ENCODE measurements at regions not wholly inside any gene's neighbourhood (a gene's known extent, or its start where the extent isn't known, plus 50 kb on each side); places are given as distances from the start of the nearest gene placed in this dataset.
"Not testable (repeated sequence)": the region's sequence is repeated elsewhere in the genome, so short reads cannot be mapped to it uniquely, and the experiment has no call there.

DNA sequence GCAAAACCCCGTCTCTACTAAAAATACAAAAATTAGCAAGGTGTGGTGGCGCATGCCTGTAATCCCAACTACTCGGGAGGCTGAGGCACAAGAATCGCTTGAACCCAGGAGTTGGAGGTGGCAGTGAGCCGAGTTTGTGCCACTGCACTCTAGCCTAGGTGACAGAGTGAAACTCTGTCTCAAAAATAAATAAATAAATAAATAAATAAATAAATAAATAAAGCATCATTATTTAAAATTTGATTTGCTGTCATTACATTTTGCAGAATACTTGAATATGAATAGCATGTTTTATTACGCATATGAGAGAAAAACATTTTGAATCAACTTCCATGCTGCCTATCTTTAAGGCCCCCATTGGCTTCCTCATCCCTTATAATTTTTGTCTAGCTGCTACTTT lies 53.4 kb upstream of the MED14 start:
- DNase-seq (ENCODE audit: low read depth): not testable (repeated sequence)

DNA sequence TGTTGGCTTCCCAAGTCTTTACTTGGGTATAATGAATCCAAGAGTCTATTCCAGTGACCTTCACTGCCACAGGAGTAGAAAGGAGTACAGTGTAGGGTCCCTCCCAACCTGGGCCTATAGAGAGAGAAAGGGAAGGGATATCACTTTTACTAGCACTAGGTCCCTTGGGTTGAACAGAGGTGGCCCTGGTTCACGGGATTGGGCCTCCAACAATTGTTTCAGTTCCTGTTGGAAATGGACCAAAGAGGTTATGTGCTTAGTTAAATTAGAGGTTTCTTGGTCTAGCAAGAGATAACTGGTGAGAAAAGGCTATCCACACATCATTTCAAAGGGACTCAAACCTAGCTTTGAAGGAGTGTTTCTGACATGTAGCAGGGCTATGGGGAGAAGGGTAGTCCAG lies 57.1 kb upstream of the MED14 start:
- H3K4me3 ChIP-seq (replicated peaks; ENCODE audit: low read depth, low read length): no peak overlapping the region
- DNase-seq (ENCODE audit: low read depth): no peak
- TF ChIP-seq, protein P1, sequence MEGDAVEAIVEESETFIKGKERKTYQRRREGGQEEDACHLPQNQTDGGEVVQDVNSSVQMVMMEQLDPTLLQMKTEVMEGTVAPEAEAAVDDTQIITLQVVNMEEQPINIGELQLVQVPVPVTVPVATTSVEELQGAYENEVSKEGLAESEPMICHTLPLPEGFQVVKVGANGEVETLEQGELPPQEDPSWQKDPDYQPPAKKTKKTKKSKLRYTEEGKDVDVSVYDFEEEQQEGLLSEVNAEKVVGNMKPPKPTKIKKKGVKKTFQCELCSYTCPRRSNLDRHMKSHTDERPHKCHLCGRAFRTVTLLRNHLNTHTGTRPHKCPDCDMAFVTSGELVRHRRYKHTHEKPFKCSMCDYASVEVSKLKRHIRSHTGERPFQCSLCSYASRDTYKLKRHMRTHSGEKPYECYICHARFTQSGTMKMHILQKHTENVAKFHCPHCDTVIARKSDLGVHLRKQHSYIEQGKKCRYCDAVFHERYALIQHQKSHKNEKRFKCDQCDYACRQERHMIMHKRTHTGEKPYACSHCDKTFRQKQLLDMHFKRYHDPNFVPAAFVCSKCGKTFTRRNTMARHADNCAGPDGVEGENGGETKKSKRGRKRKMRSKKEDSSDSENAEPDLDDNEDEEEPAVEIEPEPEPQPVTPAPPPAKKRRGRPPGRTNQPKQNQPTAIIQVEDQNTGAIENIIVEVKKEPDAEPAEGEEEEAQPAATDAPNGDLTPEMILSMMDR (IDR thresholded peaks at IDR 0.05; ENCODE audit: low read length, missing control alignments): no peak

More for the DNA sequence above, 53.4 kb upstream of the MED14 start:
- H3K4me3 ChIP-seq (replicated peaks; ENCODE audit: low read depth, low read length): not testable (repeated sequence)

DNA sequence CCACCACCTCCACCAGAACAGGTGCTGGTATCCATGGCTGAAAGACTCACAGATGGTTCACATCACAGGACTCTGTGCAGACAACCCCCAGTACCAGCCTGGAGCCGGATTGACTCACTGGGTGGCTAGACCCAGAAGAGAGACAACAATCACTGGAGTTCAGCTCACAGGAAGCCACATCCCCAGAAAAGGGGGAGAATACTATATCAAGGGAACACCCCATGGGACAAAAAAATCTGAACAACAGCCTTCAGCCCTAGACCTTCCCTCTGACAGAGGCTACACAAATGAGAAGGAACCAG lies 59.4 kb upstream of the MED14 start:
- not testable (repeated sequence) for H3K4me3 ChIP-seq (replicated peaks; ENCODE audit: low read depth, low read length)
- DNase-seq (ENCODE audit: low read depth): peak; percentile 39

DNA sequence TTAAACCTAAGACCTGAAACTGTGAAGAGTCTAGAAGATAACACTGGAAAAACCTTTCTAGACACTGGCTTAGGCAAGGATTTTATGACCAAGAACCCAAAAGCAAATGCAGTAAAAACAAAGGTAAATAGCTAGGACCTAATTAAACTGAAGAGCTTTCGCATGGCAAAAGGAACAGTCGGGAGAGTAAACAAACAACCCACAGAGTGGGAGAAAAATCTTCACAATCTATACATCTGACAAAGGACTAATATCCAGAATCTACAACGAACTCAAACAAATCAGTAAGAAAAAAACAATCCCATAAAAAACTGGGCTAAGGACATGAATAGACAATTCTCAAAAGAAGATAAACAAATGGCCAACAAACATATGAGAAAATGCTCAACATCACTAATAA lies 64.4 kb upstream of the MED14 start:
- H3K4me3 ChIP-seq (replicated peaks; ENCODE audit: low read depth, low read length); DNase-seq (ENCODE audit: low read depth): not testable (repeated sequence)

DNA sequence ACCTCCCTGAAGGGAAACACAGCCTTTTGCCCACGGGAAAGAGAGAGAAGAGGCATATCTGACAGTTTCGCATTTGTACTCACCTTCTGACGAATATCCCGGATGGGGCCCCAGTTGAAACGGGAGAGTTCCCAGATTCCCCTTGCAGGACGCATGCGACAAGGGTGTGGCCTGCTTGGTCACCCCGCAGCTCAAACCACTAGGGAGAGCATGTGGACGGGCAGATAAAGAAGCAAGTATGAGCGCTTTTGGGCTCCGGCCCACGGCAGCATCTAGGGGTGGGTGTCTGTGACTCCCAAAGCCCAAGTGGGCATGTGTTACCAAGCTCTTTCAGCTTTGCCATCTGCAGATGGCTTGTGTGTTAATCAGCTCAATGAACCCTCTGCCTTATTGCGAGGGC lies 70.1 kb upstream of the MED14 start:
- no peak overlapping the region for H3K4me3 ChIP-seq (replicated peaks; ENCODE audit: low read depth, low read length)
- no peak for DNase-seq (ENCODE audit: low read depth)
- TF ChIP-seq, protein P1 (IDR thresholded peaks at IDR 0.05; ENCODE audit: low read length, missing control alignments): no peak

DNA sequence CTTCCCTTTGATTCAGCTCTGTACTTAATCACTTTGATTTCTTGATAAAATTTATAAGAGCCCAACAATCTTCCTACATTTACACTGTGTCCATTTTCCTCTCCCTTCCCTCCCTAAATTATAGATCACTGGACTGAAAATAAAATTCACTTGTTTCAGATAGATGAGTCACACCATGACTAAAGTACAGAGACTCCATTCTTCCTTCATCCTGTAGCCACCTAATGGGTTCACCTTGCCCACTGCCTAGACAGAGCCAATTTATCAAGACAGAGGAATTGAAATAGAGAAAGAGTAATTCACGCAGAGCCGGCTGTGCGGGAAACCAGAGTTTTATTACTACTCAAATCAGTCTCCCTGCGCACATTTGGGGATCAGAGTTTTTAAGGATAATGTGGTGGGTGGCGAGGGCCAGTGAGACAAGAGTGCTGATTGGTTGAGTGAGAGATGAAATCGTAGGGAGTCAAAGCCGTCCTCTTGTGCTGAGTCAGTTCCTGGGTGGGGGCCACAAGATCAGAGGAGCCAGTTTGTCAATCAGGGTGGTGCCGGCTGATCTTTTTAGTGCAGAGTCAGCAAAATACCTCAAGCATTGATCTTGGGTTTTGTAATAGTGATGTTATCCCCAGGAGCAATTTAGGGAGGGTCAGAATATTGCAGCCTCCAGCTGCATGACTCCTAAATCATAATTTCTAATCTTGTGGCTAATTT lies 71.3 kb upstream of the MED14 start:
- no peak for DNase-seq (ENCODE audit: low read depth)
- TF ChIP-seq, protein P1 (IDR thresholded peaks at IDR 0.05; ENCODE audit: low read length, missing control alignments): no peak
- no peak overlapping the region for H3K4me3 ChIP-seq (replicated peaks; ENCODE audit: low read depth, low read length)

DNA sequence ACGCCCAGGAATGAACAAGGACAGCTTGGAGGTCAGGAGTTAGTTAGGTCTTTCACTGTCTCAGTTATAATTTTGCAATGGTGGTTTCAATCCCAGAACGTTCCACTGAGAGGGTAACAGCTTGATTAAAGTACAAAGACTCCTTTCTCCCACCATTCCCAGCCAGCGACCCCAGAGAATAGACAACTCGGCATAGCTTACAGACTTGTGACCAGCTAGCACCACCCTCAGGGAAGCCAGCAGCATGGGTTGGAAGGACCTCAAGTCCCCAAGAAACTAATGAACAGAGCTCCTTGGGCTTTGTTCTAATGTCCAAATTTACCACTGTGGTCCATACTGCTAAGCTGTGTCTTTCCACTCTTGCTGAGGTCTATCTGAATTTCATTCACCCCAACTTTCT lies 72.0 kb upstream of the MED14 start:
- no peak for DNase-seq (ENCODE audit: low read depth)
- TF ChIP-seq, protein P1 (IDR thresholded peaks at IDR 0.05; ENCODE audit: low read length, missing control alignments): no peak
- no peak overlapping the region for H3K4me3 ChIP-seq (replicated peaks; ENCODE audit: low read depth, low read length)

DNA sequence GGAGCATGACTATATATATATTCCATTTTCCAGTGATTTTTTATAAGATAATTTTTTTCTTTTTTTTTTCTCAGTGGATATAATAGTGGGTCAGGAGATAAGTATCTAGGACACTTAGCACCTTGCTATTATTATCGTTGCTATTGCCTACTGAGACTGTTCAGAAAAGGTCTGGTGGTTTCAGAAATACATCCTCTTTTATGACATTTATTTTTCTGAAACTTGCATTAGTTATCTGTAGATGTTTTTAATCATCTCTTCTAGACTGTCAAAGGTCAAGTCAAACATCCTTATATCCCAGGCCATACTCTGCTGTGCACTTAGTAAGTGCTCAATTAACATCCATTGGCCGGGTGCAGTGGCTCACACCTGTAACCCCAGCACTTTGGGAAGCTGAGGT lies 72.9 kb upstream of the MED14 start:
- DNase-seq (ENCODE audit: low read depth): no peak
- TF ChIP-seq, protein P1 (IDR thresholded peaks at IDR 0.05; ENCODE audit: low read length, missing control alignments): no peak
- H3K4me3 ChIP-seq (replicated peaks; ENCODE audit: low read depth, low read length): no peak overlapping the region

DNA sequence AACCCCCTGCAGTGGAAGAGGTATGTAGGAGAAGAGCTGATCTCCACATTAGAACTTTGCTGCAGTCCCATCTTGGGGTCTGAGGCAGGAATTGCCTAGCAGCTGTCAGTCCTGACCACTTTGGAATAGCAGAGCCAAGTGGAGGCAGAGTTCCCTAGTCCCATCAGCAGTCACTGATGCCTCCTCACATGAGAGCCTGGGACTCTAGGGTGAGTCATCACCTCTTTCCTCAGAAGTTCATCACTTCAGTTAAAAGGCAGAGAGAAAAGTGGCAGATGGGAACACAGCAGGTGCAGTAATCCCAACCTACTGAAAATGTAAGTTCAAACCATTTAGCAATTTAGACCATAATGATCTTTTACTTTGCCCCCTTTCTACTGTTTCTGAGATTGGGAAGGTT lies 73.9 kb upstream of the MED14 start:
- H3K4me3 ChIP-seq (replicated peaks; ENCODE audit: low read depth, low read length): no peak overlapping the region
- DNase-seq (ENCODE audit: low read depth): peak; percentile 14
- TF ChIP-seq, protein P1 (IDR thresholded peaks at IDR 0.05; ENCODE audit: low read length, missing control alignments): no peak

DNA sequence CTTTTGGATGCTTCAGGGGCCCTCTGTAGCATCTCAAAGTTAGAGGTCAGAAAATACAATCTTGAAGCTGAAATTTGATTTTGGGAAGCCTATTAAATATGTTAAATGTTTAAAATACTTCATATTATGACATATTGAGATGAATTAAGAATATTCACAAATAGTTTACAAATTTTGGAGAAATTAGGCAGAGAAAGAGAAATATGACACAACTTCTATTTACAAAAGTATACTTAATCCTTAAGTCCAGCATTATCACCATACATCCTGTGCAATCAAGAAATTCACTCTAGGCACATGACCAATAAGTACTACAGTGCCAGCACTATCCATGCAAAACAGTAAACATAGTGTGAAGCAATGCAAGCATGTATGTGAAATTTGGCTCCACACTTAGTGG lies 79.7 kb upstream of the MED14 start:
- not testable (repeated sequence) for DNase-seq (ENCODE audit: low read depth); H3K4me3 ChIP-seq (replicated peaks; ENCODE audit: low read depth, low read length)
